BJ (cell line): ENCODE measurements at regions not wholly inside any gene's neighbourhood (a gene's known extent, or its start where the extent isn't known, plus 50 kb on each side); places are given as distances from the start of the nearest gene placed in this dataset.

Source experiments
- CTCF ChIA-PET: fragments of 350-600 bp; formaldehyde crosslinking; extraction: SDS; loops from one replicate; lab custom pipeline; 2021; ENCODE audit warnings: antibody characterized with exemption, inconsistent platforms; lab: Yijun Ruan, JAX
- POLR2A ChIA-PET: fragments of 300-600 bp; sonication (Branson Sonifier 250); formaldehyde crosslinking; extraction: SDS; loops from one replicate; lab custom pipeline; 2021; ENCODE audit warnings: antibody characterized with exemption; lab: Charles Lee
- DNase-seq: peaks from one replicate; pipeline ENCODE4 v3.0.0-alpha.2; 2011; ENCODE audit warnings: low read depth
- H3K27me3 ChIP-seq: 2 replicates; pipeline ENCODE4 v1.6.0; 2011; ENCODE audit warnings: low read length; ENCODE audit not compliant: control insufficient read depth, insufficient read depth
- H3K36me3 ChIP-seq: 2 replicates; pipeline ENCODE4 v1.5.1; 2011; ENCODE audit warnings: low read length; ENCODE audit not compliant: control insufficient read depth, insufficient read depth
- H3K4me3 ChIP-seq: 2 replicates; pipeline ENCODE4 v1.5.1; 2011; ENCODE audit warnings: low read depth, mild to moderate bottlenecking, control low read depth, low read length
- TF ChIP-seq, protein P1 (sequence below): IDR thresholded peaks from 2 replicates; pipeline ENCODE4 v1.5.1; 2011; ENCODE audit warnings: low read depth, mild to moderate bottlenecking, control low read depth, inconsistent platforms, low read length, moderate library complexity; ENCODE audit not compliant: insufficient read depth

DNA sequence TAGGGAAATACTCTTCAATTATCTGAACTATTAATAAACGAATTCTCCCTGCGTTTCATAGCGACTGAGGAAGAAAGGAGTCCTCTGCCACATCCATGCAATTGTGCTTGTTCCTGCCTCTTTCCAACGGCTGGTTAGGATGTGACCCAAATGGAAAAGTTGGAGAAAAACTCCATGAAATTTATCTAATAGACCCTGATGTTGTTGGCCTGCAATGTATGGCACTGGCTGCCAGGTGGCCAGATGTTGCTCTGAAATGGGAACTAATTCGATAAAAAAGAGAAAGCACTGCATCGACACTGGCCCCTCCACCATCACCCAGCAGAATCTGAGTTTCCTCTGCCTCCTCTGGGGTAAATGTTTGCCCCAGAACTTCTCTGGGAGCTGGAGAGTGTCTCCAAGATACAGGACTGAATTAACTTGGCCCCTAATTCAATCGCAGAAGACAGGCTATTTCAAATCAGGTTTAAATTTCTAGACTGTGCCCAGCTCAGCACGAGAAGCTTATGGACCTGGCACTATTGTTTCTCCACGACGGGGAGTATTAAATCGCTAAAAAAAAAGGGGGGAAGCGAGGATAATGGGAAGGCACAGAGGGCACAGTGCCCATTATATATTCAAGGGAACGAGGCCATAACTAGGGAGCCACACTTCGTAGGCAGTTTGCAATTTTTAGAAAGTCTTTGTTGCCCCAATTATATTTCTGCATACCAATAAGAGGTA is 103.9 kb downstream of the ZIC5 start:
- ChIA-PET CTCF (no interaction called here), POLR2A (no interaction called here)
- TF ChIP-seq, protein P1, sequence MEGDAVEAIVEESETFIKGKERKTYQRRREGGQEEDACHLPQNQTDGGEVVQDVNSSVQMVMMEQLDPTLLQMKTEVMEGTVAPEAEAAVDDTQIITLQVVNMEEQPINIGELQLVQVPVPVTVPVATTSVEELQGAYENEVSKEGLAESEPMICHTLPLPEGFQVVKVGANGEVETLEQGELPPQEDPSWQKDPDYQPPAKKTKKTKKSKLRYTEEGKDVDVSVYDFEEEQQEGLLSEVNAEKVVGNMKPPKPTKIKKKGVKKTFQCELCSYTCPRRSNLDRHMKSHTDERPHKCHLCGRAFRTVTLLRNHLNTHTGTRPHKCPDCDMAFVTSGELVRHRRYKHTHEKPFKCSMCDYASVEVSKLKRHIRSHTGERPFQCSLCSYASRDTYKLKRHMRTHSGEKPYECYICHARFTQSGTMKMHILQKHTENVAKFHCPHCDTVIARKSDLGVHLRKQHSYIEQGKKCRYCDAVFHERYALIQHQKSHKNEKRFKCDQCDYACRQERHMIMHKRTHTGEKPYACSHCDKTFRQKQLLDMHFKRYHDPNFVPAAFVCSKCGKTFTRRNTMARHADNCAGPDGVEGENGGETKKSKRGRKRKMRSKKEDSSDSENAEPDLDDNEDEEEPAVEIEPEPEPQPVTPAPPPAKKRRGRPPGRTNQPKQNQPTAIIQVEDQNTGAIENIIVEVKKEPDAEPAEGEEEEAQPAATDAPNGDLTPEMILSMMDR = no peak
- no peak overlapping the region for H3K4me3 ChIP-seq
- no peak for DNase-seq
- peaks cover 2% of the 10 kb centered on the region; the same call in 1 of the 2 replicates for H3K27me3 ChIP-seq
- no peaks in the 10 kb centered on the region for H3K36me3 ChIP-seq

DNA sequence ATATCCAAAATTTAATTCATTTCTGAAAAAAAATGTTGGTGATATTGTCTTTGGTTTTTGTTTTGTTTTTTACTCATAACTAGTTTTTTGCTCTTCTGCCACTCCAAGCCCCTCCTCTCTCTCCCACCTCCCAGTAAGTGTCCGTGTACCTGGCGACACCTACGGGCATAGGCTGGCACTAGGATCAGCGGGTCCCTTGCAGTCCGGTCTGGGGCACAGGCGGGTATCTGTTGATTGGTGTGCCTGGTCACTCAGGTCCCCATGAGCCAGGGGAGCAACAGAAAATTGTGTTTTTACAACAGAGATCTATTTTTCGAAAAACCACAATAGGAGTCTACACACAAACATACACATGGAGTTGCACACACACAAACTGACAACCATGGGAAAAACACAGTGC is 104.8 kb downstream of the ZIC5 start:
- TF ChIP-seq, protein P1 = no peak
- ChIA-PET POLR2A (no interaction called here), CTCF (no interaction called here)
- no peak for DNase-seq
- Histone ChIP-seq H3K36me3 (no peaks in the 10 kb centered on the region), H3K4me3 (no peak overlapping the region), H3K27me3 (peaks cover 2% of the 10 kb centered on the region; the same call in 1 of the 2 replicates)

DNA sequence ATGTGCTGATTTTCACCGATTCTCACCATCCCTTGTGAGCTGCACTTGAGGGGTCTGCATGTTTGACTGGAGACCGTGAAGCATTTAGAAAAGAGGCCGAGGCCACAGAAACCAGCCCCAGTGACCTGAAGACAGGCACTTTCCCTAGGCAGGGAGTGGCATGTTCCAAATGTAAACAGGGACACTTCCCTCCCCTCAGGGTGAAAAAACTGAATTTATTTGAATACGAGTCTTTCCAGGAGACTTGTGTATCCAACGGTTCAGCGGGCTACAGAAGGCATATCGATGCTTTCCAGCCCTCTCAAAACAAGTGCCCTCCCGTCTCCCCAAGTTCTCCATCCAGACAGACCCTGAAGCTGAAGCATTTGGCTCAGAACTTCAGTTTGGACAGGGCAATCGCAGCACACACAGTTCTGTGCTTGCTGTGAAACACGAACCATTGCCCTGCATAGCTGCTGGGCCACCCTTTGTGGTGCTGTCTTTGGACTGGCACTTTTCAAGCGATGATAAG is 106.1 kb downstream of the ZIC5 start:
- TF ChIP-seq, protein P1 = no peak
- H3K4me3 ChIP-seq = no peak overlapping the region
- H3K36me3 ChIP-seq = no peaks in the 10 kb centered on the region
- ChIA-PET CTCF (no interaction called here), POLR2A (no interaction called here)
- DNase-seq = no peak
- H3K27me3 ChIP-seq = no peaks in the 10 kb centered on the region

DNA sequence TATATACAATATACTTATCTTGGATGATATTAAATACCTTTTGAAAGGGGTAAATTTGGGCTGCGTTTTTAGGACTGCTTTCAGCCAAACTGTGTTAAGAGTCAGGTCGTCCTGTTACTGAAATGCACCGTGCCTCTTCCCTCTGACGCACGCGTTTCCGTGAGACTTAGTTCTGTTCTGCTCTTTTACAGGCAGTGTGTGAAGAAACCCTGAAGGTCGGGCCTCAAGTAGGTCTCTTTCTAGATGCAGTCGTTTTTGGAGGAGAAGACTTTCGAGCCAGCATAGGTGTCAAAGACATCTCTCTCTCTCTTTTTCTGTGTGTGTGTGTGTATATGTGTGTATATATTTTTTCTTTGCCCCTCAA is 107.0 kb downstream of the ZIC5 start:
- Histone ChIP-seq H3K36me3 (no peaks in the 10 kb centered on the region), H3K27me3 (no peaks in the 10 kb centered on the region), H3K4me3 (no peak overlapping the region)
- ChIA-PET POLR2A (no interaction called here), CTCF (no interaction called here)
- DNase-seq = no peak
- TF ChIP-seq, protein P1 = no peak

DNA sequence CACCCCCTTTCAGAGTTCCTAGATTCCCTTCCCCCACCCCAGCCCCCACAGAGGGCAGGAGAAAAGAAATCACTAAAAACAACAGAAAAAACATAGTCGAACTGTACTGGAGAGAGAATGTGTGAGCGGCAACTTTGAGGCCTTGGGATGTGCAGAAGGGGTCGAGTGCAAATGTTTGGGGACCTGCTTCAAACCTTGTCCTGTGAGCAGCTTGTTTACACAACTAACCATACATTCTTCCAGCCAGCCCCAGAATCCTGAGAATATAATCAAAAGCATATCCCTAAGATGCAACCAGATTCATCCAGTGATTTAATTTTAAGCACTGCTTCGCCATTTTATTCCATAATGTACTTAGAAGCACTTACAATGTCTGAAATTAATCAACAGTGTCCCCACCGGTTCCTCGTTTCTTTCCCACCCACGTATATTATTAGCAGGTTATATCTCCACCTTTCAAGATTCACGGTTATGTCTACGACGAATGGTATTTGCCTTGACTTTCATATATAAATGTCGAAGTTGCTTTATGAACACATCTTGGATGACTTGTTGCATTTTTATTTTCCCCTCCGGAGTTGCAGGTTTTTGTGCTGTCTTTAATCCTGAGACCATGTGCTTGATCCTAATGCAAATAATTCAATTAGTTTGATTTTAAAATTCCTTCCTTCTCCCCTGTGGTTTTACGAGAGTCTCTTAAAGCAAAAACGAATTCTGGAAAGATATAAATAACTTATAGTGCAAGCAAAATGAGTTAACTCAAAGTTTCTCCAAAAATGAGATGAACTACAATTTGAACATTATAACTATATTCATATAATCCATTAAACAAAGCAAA is 107.6 kb downstream of the ZIC5 start:
- TF ChIP-seq, protein P1 = no peak
- POLR2A ChIA-PET = no interaction called here
- H3K27me3 ChIP-seq = no peaks in the 10 kb centered on the region
- no peak for DNase-seq
- CTCF ChIA-PET = interaction anchor here (0.6 kb wide), 1 partner anchor 19 kb away, joined by 3 read pairs; no protein-coding TSS in a partner anchor
- no peaks in the 10 kb centered on the region for H3K36me3 ChIP-seq
- H3K4me3 ChIP-seq = no peak overlapping the region
